ENCODE measurements at regions not wholly inside any gene's neighbourhood (a gene's known extent, or its start where the extent isn't known, plus 50 kb on each side); places are given as distances from the start of the nearest gene placed in this dataset.

GRCh38 chr21:31530897-31531705 is 128.4 kb upstream of the SOD1 start:
- peak in 1 of 2 donors; percentile 75 for DNase-seq (ENCODE audit: low spot score in 2 of 2)
- H3K36me3 ChIP-seq = no peaks in the 10 kb centered on the region
- TF ChIP-seq CTCF (IDR thresholded peaks at IDR 0.05) (no peak), POLR2A (IDR thresholded peaks at IDR 0.05) (no peak)
- no peaks in the 10 kb centered on the region for H3K27me3 ChIP-seq
- no peak overlapping the region for H3K4me3 ChIP-seq
- H3K9me3 ChIP-seq = no peaks in the 10 kb centered on the region
- intact Hi-C loops (cut with DNase I; ENCODE audit: low total_unique reads) = no loop called here
- H3K27ac ChIP-seq = peak overlapping the region in 1 of 2 donors; percentile 72
- H3K4me1 ChIP-seq = peaks cover 0 to 5% of the 10 kb centered on the region in 2 donors

DNA sequence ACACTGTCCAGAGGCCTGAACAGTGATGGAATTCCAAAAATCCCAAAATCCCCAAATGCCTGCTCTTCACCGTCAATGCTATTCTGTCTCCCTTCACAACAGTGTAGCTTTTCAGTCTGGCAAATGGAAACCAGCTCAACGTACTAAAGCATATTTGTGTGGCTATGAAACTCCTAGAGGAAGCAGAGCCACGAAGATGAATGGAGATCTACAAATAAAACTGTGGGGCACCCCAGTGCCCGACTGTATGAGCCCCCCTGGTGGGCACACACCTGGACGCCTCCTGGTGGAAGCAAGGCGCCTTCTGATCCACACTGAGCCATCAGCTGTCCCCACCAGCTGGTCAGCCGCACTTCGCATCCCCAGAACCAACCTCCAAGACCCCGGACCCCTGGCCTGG is 129.1 kb upstream of the SOD1 start:
- H3K4me3 ChIP-seq = no peak overlapping the region
- no peaks in the 10 kb centered on the region for H3K36me3 ChIP-seq
- H3K4me1 ChIP-seq = peaks cover 0 to 5% of the 10 kb centered on the region in 2 donors
- intact Hi-C loops (cut with DNase I; ENCODE audit: low total_unique reads) = no loop called here
- H3K27ac ChIP-seq = peak overlapping the region in 1 of 2 donors; percentile 72
- DNase-seq (ENCODE audit: low spot score in 2 of 2) = no peak
- no peak for TF ChIP-seq POLR2AphosphoS5 (IDR thresholded peaks at IDR 0.05)
- H3K27me3 ChIP-seq = no peaks in the 10 kb centered on the region
- no peaks in the 10 kb centered on the region for H3K9me3 ChIP-seq

DNA sequence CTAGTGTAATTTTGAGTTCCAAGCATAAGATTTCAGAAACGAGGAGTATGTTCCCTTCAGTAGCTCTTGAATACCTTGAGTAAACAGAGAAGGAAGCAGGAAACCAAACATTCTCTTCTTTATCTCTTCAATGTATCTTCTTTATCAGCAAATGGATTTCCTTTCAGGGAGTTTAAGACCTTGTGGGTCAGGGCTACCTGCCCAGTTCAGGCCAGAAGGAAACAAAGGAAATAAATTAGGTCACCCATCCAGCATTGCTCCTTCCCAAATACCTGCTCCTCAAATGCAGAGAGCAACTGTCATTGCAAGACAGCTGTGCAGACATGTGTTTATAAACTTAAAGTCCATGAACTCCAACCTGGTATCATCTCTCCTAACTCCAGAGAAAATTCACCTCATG is 130.1 kb upstream of the SOD1 start:
- intact Hi-C loops (cut with DNase I; ENCODE audit: low total_unique reads) = no loop called here
- Histone ChIP-seq H3K27ac (no peak overlapping the region), H3K4me1 (peaks cover 0 to 5% of the 10 kb centered on the region in 2 donors), H3K4me3 (no peak overlapping the region), H3K36me3 (no peaks in the 10 kb centered on the region), H3K27me3 (no peaks in the 10 kb centered on the region), H3K9me3 (no peaks in the 10 kb centered on the region)
- no peak for DNase-seq (ENCODE audit: low spot score in 2 of 2)
- no peak for TF ChIP-seq CTCF (IDR thresholded peaks at IDR 0.05)
- TF ChIP-seq POLR2AphosphoS5 (IDR thresholded peaks at IDR 0.05) = no peak
- TF ChIP-seq POLR2A (IDR thresholded peaks at IDR 0.05) = no peak

GRCh38 chr21:31526040-31526439 is 133.5 kb upstream of the SOD1 start:
- Histone ChIP-seq H3K4me3 (no peak overlapping the region), H3K27me3 (no peaks in the 10 kb centered on the region), H3K4me1 (peaks cover 0 to 5% of the 10 kb centered on the region in 2 donors), H3K36me3 (no peaks in the 10 kb centered on the region), H3K9me3 (no peaks in the 10 kb centered on the region), H3K27ac (no peak overlapping the region)
- no peak for TF ChIP-seq CTCF (IDR thresholded peaks at IDR 0.05)
- TF ChIP-seq POLR2A (IDR thresholded peaks at IDR 0.05) = no peak
- TF ChIP-seq POLR2AphosphoS5 (IDR thresholded peaks at IDR 0.05) = no peak
- intact Hi-C loops (cut with DNase I; ENCODE audit: low total_unique reads) = no loop called here
- DNase-seq (ENCODE audit: low spot score in 2 of 2) = no peak

DNA sequence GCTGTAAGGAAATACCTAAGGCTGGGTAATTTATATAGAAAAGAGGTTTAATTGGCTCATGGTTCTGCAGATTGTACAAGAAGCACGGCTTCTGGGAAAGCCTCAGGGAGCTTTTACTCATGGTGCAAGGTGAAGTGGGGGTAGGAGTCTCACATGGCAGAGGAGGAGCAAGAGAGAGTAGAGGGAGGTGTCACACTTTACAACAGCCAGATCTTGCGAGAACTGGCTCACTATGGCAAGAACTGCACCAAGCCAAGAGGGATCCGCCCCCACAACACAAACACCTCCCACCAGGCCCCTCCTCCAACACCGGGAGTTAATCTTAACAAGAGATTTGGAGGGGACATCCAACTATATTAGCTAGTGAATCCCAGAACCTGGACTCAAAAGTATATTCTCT is 135.4 kb upstream of the SOD1 start:
- Histone ChIP-seq H3K4me3 (no peak overlapping the region), H3K9me3 (no peaks in the 10 kb centered on the region), H3K27me3 (no peaks in the 10 kb centered on the region), H3K36me3 (no peaks in the 10 kb centered on the region), H3K27ac (no peak overlapping the region), H3K4me1 (no peaks in the 10 kb centered on the region)
- intact Hi-C loops (cut with DNase I; ENCODE audit: low total_unique reads) = no loop called here
- no peak for TF ChIP-seq CTCF (IDR thresholded peaks at IDR 0.05)
- TF ChIP-seq POLR2AphosphoS5 (IDR thresholded peaks at IDR 0.05) = no peak
- TF ChIP-seq POLR2A (IDR thresholded peaks at IDR 0.05) = no peak
- no peak for DNase-seq (ENCODE audit: low spot score in 2 of 2)
